C4-2B (cell line): ENCODE measurements at regions not wholly inside any gene's neighbourhood (a gene's known extent, or its start where the extent isn't known, plus 50 kb on each side); places are given as distances from the start of the nearest gene placed in this dataset.

Experiments used
- ZFX ChIP-seq: fragments of 450-650 bp; IDR thresholded peaks from 2 replicates; pipeline ENCODE4 v1.6.1; 2017
- TF ChIP-seq, protein P1 (sequence below): fragments of 450-650 bp; conservative IDR thresholded peaks from 2 replicates; pipeline ENCODE4 v1.5.1; 2017; ENCODE audit warnings: mild to moderate bottlenecking

DNA sequence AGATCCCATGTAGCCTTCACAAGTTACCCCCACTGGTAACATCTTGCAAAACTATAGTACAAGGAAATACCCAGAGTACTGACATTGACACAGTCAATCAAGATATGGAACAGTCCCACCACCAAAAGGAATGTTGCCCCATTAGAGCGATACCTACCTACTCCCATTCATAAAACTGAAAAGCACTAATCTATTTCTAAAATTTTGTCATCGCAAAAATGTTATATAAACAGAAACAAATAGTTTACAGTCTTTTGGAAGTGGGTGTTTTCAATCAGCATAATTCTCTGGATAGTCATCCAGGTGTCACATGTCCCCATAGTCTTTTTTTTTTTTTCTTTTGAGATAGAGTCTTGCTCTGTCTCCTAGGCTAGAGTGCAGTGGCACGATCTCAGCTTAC lies 156.9 kb upstream of the AGTR1 start:
- TF ChIP-seq, protein P1, sequence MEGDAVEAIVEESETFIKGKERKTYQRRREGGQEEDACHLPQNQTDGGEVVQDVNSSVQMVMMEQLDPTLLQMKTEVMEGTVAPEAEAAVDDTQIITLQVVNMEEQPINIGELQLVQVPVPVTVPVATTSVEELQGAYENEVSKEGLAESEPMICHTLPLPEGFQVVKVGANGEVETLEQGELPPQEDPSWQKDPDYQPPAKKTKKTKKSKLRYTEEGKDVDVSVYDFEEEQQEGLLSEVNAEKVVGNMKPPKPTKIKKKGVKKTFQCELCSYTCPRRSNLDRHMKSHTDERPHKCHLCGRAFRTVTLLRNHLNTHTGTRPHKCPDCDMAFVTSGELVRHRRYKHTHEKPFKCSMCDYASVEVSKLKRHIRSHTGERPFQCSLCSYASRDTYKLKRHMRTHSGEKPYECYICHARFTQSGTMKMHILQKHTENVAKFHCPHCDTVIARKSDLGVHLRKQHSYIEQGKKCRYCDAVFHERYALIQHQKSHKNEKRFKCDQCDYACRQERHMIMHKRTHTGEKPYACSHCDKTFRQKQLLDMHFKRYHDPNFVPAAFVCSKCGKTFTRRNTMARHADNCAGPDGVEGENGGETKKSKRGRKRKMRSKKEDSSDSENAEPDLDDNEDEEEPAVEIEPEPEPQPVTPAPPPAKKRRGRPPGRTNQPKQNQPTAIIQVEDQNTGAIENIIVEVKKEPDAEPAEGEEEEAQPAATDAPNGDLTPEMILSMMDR = no peak
- no peak for TF ChIP-seq ZFX
